ENCODE measurements at regions not wholly inside any gene's neighbourhood (a gene's known extent, or its start where the extent isn't known, plus 50 kb on each side); places are given as distances from the start of the nearest gene placed in this dataset.

GRCh38 chr16:48899500-48899899 is 289.5 kb upstream of the N4BP1 start:
- ChIA-PET RAD21 (ENCODE audit: low non-redundant PET in 1 of 2, low total read pairs in 2 of 2, uncharacterized antibody in 2 of 2, unreplicated experiment in 2 of 2) (no interaction called here), CTCF (no interaction called here), POLR2A (no interaction called here)
- no peak overlapping the region for H3K27ac ChIP-seq (ENCODE audit: low read depth, low read length)
- no peak for DNase-seq (ENCODE audit: low read depth, low spot score)
- intact Hi-C loops (cut with micrococcal nuclease): no loop called here
- H3K4me1 ChIP-seq (ENCODE audit: control insufficient read depth in 1 of 2, insufficient read depth in 2 of 2, low read length in 2 of 2): no peaks in the 10 kb centered on the region
- peaks cover 61% of the 10 kb centered on the region; the same call in 1 of the 2 replicates for H3K27me3 ChIP-seq (ENCODE audit: insufficient read depth, low read length)
- H3K4me2 ChIP-seq (ENCODE audit: low read length): no peak overlapping the region
- no peaks in the 10 kb centered on the region for H4K20me1 ChIP-seq (ENCODE audit: insufficient read depth)
- no peak overlapping the region for H2AFZ ChIP-seq (ENCODE audit: low read depth, low read length, poor library complexity, severe bottlenecking)
- no peak overlapping the region for H3K9ac ChIP-seq (ENCODE audit: low read length)
- no peak for ATAC-seq
- TF ChIP-seq ATF3 (IDR thresholded peaks at IDR 0.05): no peak
- no peaks in the 10 kb centered on the region for H3K79me2 ChIP-seq (ENCODE audit: insufficient read depth, low read length)
- no peaks in the 10 kb centered on the region for H3K9me3 ChIP-seq (ENCODE audit: control insufficient read depth in 1 of 2, insufficient read depth in 1 of 2, low read depth in 1 of 2, low read length in 2 of 2)
- H3K4me3 ChIP-seq (replicated peaks in 1 of 2; ENCODE audit: low read depth in 1 of 2, low read length in 2 of 2): no peak overlapping the region
- no TSS peak for BruUV-seq (replicated peaks)
- no peaks in the 10 kb centered on the region for H3K36me3 ChIP-seq (ENCODE audit: control insufficient read depth in 1 of 2, insufficient read depth in 2 of 2, low read length in 2 of 2)
- H3K9me2 ChIP-seq (ENCODE audit: insufficient read depth): no peaks in the 10 kb centered on the region

GRCh38 chr16:48897698-48898205 is 287.8 kb upstream of the N4BP1 start:
- Histone ChIP-seq H3K4me3 (replicated peaks in 1 of 2; ENCODE audit: low read depth in 1 of 2, low read length in 2 of 2) (no peak overlapping the region), H3K36me3 (ENCODE audit: control insufficient read depth in 1 of 2, insufficient read depth in 2 of 2, low read length in 2 of 2) (no peaks in the 10 kb centered on the region), H3K9me3 (ENCODE audit: control insufficient read depth in 1 of 2, insufficient read depth in 1 of 2, low read depth in 1 of 2, low read length in 2 of 2) (no peaks in the 10 kb centered on the region), H3K79me2 (ENCODE audit: insufficient read depth, low read length) (no peaks in the 10 kb centered on the region), H3K4me1 (ENCODE audit: control insufficient read depth in 1 of 2, insufficient read depth in 2 of 2, low read length in 2 of 2) (no peaks in the 10 kb centered on the region), H4K20me1 (ENCODE audit: insufficient read depth) (no peaks in the 10 kb centered on the region), H3K9me2 (ENCODE audit: insufficient read depth) (no peaks in the 10 kb centered on the region), H3K4me2 (ENCODE audit: low read length) (no peak overlapping the region), H3K27me3 (ENCODE audit: insufficient read depth, low read length) (peaks cover 47% of the 10 kb centered on the region; the same call in 1 of the 2 replicates), H2AFZ (ENCODE audit: low read depth, low read length, poor library complexity, severe bottlenecking) (no peak overlapping the region), H3K27ac (ENCODE audit: low read depth, low read length) (no peak overlapping the region), H3K9ac (ENCODE audit: low read length) (no peak overlapping the region)
- intact Hi-C loops (cut with micrococcal nuclease): no loop called here
- ChIA-PET CTCF (no interaction called here), POLR2A (no interaction called here), RAD21 (ENCODE audit: low non-redundant PET in 1 of 2, low total read pairs in 2 of 2, uncharacterized antibody in 2 of 2, unreplicated experiment in 2 of 2) (no interaction called here)
- no peak for TF ChIP-seq CEBPB (IDR thresholded peaks at IDR 0.05; ENCODE audit: low read depth)
- no peak for TF ChIP-seq ZBTB33 (IDR thresholded peaks at IDR 0.05; ENCODE audit: extremely low read depth, insufficient replicate concordance, low read length)
- no peak for TF ChIP-seq ZNF274 (IDR thresholded peaks at IDR 0.05; ENCODE audit: low read depth, low read length)
- no peak for TF ChIP-seq EZH2phosphoT487 (IDR thresholded peaks at IDR 0.05; ENCODE audit: borderline replicate concordance)
- no peak for TF ChIP-seq EZH2 (IDR thresholded peaks at IDR 0.05)
- TF ChIP-seq FOSL1 (IDR thresholded peaks at IDR 0.05; ENCODE audit: low read depth): no peak
- TF ChIP-seq MAX (IDR thresholded peaks at IDR 0.05): no peak
- no peak for TF ChIP-seq CBX3 (IDR thresholded peaks at IDR 0.05; ENCODE audit: low read depth)
- no peak for TF ChIP-seq ATF3 (IDR thresholded peaks at IDR 0.05)
- TF ChIP-seq REST (IDR thresholded peaks at IDR 0.05; ENCODE audit: low read depth): no peak
- TF ChIP-seq JUND (IDR thresholded peaks at IDR 0.05): no peak
- TF ChIP-seq YY1 (IDR thresholded peaks at IDR 0.05; ENCODE audit: extremely low read depth, insufficient replicate concordance, low read depth, low read length): no peak
- TF ChIP-seq POLR2AphosphoS5 (IDR thresholded peaks at IDR 0.05; ENCODE audit: low read depth, low read length): no peak
- TF ChIP-seq TCF7L2 (IDR thresholded peaks at IDR 0.05; ENCODE audit: borderline replicate concordance, extremely low read depth, insufficient read depth, insufficient read length): no peak
- no peak for TF ChIP-seq EGR1 (IDR thresholded peaks at IDR 0.05; ENCODE audit: low read depth)
- DNase-seq (ENCODE audit: low read depth, low spot score): no peak
- no peak for ATAC-seq
- no TSS peak for BruUV-seq (replicated peaks)
